Neural cell (in vitro differentiated cells): ENCODE measurements at regions not wholly inside any gene's neighbourhood (a gene's known extent, or its start where the extent isn't known, plus 50 kb on each side); places are given as distances from the start of the nearest gene placed in this dataset.

ENCODE experiments used
- H2AFZ ChIP-seq: fragments of 200-600, 300-800 bp; sonication (generic), shearing (Covaris generic); 2 replicates; pipeline ENCODE4 v1.6.0; 2014; ENCODE audit warnings: low read depth, mild to moderate bottlenecking, antibody characterized with exemption, low read length, moderate library complexity
- H3F3A ChIP-seq: fragments of 200-600 bp; shearing (Covaris generic); 2 replicates; pipeline ENCODE4 v1.6.1; 2016; ENCODE audit warnings: mild to moderate bottlenecking, moderate library complexity, mixed read lengths, antibody characterized with exemption, low read length; ENCODE audit not compliant: insufficient read depth, poor library complexity, severe bottlenecking
- H3K27ac ChIP-seq: fragments of 200-600, 300-800 bp; sonication (generic), shearing (Covaris generic); 2 replicates; pipeline ENCODE4 v1.5.1; 2014; ENCODE audit warnings: mild to moderate bottlenecking, low read length, moderate library complexity
- H3K27me3 ChIP-seq: fragments of 300-800, 200-600 bp; sonication (generic), shearing (Covaris generic); 2 replicates; pipeline ENCODE4 v1.6.0; 2014; ENCODE audit warnings: mild to moderate bottlenecking, low read depth, low read length, moderate library complexity; ENCODE audit not compliant: insufficient read depth
- H3K36me3 ChIP-seq: fragments of 300-800, 200-600 bp; sonication (generic), shearing (Covaris generic); 2 replicates; pipeline ENCODE4 v1.5.1; 2014; ENCODE audit warnings: mild to moderate bottlenecking, antibody characterized with exemption, low read length, moderate library complexity; ENCODE audit not compliant: insufficient read depth
- H3K4me2 ChIP-seq: fragments of 300-800, 200-600 bp; sonication (generic), shearing (Covaris generic); 2 replicates; pipeline ENCODE4 v1.6.0; 2014; ENCODE audit warnings: mild to moderate bottlenecking, low read length
- H3K4me3 ChIP-seq: fragments of 300-800, 200-600 bp; sonication (generic), shearing (Covaris generic); 2 replicates; pipeline ENCODE4 v1.5.1; 2014; ENCODE audit warnings: mild to moderate bottlenecking, low read length, moderate library complexity
- H3K79me2 ChIP-seq: fragments of 200-600 bp; shearing (Covaris generic); replicated peaks from 2 replicates; pipeline ENCODE4 v1.6.0; 2014; ENCODE audit warnings: mild to moderate bottlenecking, low read length, moderate library complexity; ENCODE audit not compliant: insufficient read depth
- H3K9ac ChIP-seq: fragments of 300-800, 200-600 bp; sonication (generic), shearing (Covaris generic); 2 replicates; pipeline ENCODE4 v1.6.1; 2016; ENCODE audit warnings: mild to moderate bottlenecking, low read length, mixed read lengths
- H3K9me2 ChIP-seq: fragments of 200-600 bp; shearing (Covaris generic); 2 replicates; pipeline ENCODE4 v1.6.1; 2016; ENCODE audit warnings: mild to moderate bottlenecking, low read length, mixed read lengths; ENCODE audit not compliant: insufficient read depth
- H3K9me3 ChIP-seq: fragments of 200-600, 300-800 bp; sonication (generic), shearing (Covaris generic); 2 replicates; pipeline ENCODE4 v1.6.1; 2016; ENCODE audit warnings: mild to moderate bottlenecking, mixed run types, low read length, moderate library complexity, mixed read lengths
- H4K20me1 ChIP-seq: fragments of 200-600 bp; shearing (Covaris generic); 2 replicates; pipeline ENCODE4 v1.6.1; 2016; ENCODE audit warnings: mild to moderate bottlenecking, mixed run types; ENCODE audit not compliant: insufficient read depth
- EP300 ChIP-seq: fragments of 450-650 bp; conservative IDR thresholded peaks from 2 replicates; pipeline ENCODE4 v1.6.1; 2014; ENCODE audit warnings: antibody characterized with exemption, mild to moderate bottlenecking, moderate library complexity; ENCODE audit not compliant: poor library complexity, severe bottlenecking
- EZH2 ChIP-seq: fragments of 200-600, 300-800 bp; shearing (Covaris generic), sonication (generic); IDR thresholded peaks from 2 replicates; pipeline ENCODE4 v1.6.1; 2014; ENCODE audit warnings: antibody characterized with exemption, low read length, borderline replicate concordance, mild to moderate bottlenecking; ENCODE audit not compliant: insufficient read depth, poor library complexity, severe bottlenecking
- MXI1 ChIP-seq: fragments of 450-650 bp; conservative IDR thresholded peaks from 2 replicates; pipeline ENCODE4 v1.6.1; 2014; ENCODE audit warnings: antibody characterized with exemption, mild to moderate bottlenecking; ENCODE audit not compliant: poor library complexity, severe bottlenecking
- POLR2AphosphoS5 ChIP-seq: IDR thresholded peaks from 2 replicates; pipeline ENCODE4 v1.6.1; 2012
- RAD21 ChIP-seq: fragments of 450-650 bp; conservative IDR thresholded peaks from 2 replicates; pipeline ENCODE4 v1.6.1; 2014; ENCODE audit warnings: antibody characterized with exemption, mild to moderate bottlenecking, moderate library complexity
- SMC3 ChIP-seq: fragments of 450-650 bp; conservative IDR thresholded peaks from 2 replicates; pipeline ENCODE4 v1.6.1; 2014; ENCODE audit warnings: antibody characterized with exemption, mild to moderate bottlenecking, moderate library complexity; ENCODE audit not compliant: poor library complexity
- TAF1 ChIP-seq: IDR thresholded peaks from 2 replicates; pipeline ENCODE4 v1.6.1; 2012; ENCODE audit warnings: low read depth
- TF ChIP-seq, protein P1 (sequence below): fragments of 450-650 bp; IDR thresholded peaks from 2 replicates; pipeline ENCODE4 v1.5.1; 2014; ENCODE audit warnings: antibody characterized with exemption, mild to moderate bottlenecking, moderate library complexity; ENCODE audit not compliant: poor library complexity, severe bottlenecking
- TF ChIP-seq, protein P2 (sequence below): IDR thresholded peaks from 2 replicates; pipeline ENCODE4 v1.6.1; 2012; ENCODE audit warnings: borderline replicate concordance

- H3K9me3 ChIP-seq: no peaks in the 10 kb centered on the region
- H3K27me3 ChIP-seq: no peaks in the 10 kb centered on the region
- no peak overlapping the region for H3K4me2 ChIP-seq
- H3F3A ChIP-seq: no peaks in the 10 kb centered on the region
- no peak overlapping the region for H3K4me3 ChIP-seq
- H2AFZ ChIP-seq: no peak overlapping the region
- H4K20me1 ChIP-seq: no peaks in the 10 kb centered on the region
- H3K36me3 ChIP-seq: no peaks in the 10 kb centered on the region
- no peak for TF ChIP-seq EP300
- TF ChIP-seq TAF1: no peak
- no peak for TF ChIP-seq POLR2AphosphoS5
- TF ChIP-seq, protein P1, sequence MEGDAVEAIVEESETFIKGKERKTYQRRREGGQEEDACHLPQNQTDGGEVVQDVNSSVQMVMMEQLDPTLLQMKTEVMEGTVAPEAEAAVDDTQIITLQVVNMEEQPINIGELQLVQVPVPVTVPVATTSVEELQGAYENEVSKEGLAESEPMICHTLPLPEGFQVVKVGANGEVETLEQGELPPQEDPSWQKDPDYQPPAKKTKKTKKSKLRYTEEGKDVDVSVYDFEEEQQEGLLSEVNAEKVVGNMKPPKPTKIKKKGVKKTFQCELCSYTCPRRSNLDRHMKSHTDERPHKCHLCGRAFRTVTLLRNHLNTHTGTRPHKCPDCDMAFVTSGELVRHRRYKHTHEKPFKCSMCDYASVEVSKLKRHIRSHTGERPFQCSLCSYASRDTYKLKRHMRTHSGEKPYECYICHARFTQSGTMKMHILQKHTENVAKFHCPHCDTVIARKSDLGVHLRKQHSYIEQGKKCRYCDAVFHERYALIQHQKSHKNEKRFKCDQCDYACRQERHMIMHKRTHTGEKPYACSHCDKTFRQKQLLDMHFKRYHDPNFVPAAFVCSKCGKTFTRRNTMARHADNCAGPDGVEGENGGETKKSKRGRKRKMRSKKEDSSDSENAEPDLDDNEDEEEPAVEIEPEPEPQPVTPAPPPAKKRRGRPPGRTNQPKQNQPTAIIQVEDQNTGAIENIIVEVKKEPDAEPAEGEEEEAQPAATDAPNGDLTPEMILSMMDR: no peak
- no peak for TF ChIP-seq SMC3
- TF ChIP-seq EZH2: no peak
- TF ChIP-seq MXI1: no peak
- TF ChIP-seq, protein P2, sequence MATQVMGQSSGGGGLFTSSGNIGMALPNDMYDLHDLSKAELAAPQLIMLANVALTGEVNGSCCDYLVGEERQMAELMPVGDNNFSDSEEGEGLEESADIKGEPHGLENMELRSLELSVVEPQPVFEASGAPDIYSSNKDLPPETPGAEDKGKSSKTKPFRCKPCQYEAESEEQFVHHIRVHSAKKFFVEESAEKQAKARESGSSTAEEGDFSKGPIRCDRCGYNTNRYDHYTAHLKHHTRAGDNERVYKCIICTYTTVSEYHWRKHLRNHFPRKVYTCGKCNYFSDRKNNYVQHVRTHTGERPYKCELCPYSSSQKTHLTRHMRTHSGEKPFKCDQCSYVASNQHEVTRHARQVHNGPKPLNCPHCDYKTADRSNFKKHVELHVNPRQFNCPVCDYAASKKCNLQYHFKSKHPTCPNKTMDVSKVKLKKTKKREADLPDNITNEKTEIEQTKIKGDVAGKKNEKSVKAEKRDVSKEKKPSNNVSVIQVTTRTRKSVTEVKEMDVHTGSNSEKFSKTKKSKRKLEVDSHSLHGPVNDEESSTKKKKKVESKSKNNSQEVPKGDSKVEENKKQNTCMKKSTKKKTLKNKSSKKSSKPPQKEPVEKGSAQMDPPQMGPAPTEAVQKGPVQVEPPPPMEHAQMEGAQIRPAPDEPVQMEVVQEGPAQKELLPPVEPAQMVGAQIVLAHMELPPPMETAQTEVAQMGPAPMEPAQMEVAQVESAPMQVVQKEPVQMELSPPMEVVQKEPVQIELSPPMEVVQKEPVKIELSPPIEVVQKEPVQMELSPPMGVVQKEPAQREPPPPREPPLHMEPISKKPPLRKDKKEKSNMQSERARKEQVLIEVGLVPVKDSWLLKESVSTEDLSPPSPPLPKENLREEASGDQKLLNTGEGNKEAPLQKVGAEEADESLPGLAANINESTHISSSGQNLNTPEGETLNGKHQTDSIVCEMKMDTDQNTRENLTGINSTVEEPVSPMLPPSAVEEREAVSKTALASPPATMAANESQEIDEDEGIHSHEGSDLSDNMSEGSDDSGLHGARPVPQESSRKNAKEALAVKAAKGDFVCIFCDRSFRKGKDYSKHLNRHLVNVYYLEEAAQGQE: no peak
- no peak for TF ChIP-seq RAD21
- no peaks in the 10 kb centered on the region for H3K9me2 ChIP-seq
- no peak overlapping the region for H3K9ac ChIP-seq
- no peaks in the 10 kb centered on the region for H3K79me2 ChIP-seq
- no peak overlapping the region for H3K27ac ChIP-seq
Measured at GRCh38 chr11:130653838-130654636, 205.6 kb downstream of the ADAMTS15 start.

DNA sequence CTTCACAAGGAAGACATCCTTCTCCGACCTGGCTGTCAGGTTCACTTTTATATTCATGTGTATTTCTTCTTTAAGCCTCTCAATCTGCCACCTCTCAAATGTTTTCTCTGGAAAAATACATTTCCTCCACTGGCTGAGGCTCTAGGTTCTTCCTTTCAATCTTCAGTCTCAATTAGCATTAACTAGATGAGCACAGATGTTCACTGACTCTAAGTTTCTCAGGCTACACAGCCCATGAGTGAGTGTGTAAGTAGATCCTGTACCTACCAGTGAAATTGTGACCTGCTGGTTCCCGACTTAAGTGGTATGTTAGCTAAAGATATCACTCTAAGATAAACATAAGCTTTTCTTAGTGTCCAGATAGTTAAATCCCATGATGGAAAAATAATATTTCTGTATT, 206.9 kb downstream of the ADAMTS15 start:
- H3K27ac ChIP-seq: no peak overlapping the region
- H3K9me2 ChIP-seq: no peaks in the 10 kb centered on the region
- no peaks in the 10 kb centered on the region for H3K9me3 ChIP-seq
- no peaks in the 10 kb centered on the region for H3F3A ChIP-seq
- H3K27me3 ChIP-seq: no peaks in the 10 kb centered on the region
- H3K36me3 ChIP-seq: no peaks in the 10 kb centered on the region
- H2AFZ ChIP-seq: no peak overlapping the region
- TF ChIP-seq MXI1: no peak
- H3K79me2 ChIP-seq: no peaks in the 10 kb centered on the region
- no peak overlapping the region for H3K4me2 ChIP-seq
- H3K9ac ChIP-seq: no peak overlapping the region
- H4K20me1 ChIP-seq: no peaks in the 10 kb centered on the region
- no peak overlapping the region for H3K4me3 ChIP-seq
